Uterus (tissue), 2 donors: ENCODE measurements at regions not wholly inside any gene's neighbourhood (a gene's known extent, or its start where the extent isn't known, plus 50 kb on each side); places are given as distances from the start of the nearest gene placed in this dataset.

Experiments used
- CTCF ChIP-seq, 4 experiments: fragments of 200-600 bp in 2 of 4; fragments of 450-650 bp in 2 of 4; sonication (generic) in 2 of 4; IDR thresholded peaks; one replicate each; pipeline ENCODE4 v1.5.1; 2016 to 2019; ENCODE audit warnings: antibody characterized with exemption in 4 of 4, mild to moderate bottlenecking in 2 of 4, moderate library complexity in 1 of 4
- POLR2A ChIP-seq, 2 donors: fragments of 450-650 bp; IDR thresholded peaks; one replicate each; pipeline ENCODE4 v1.6.1; 2016; ENCODE audit warnings: antibody characterized with exemption in 2 of 2, mild to moderate bottlenecking in 1 of 2, moderate library complexity in 1 of 2

- TF ChIP-seq POLR2A (IDR thresholded peaks at IDR 0.05) = no peak
- TF ChIP-seq CTCF (IDR thresholded peaks at IDR 0.05) = no peak
Observed at GRCh38 chr13:39283072-39283471, 244.8 kb downstream of the NHLRC3 start.
